Neural progenitor cell (in vitro differentiated cells): ENCODE measurements at regions not wholly inside any gene's neighbourhood (a gene's known extent, or its start where the extent isn't known, plus 50 kb on each side); places are given as distances from the start of the nearest gene placed in this dataset.

Experiments
- DNase-seq: peaks from one replicate; pipeline ENCODE4 v3.0.0-alpha.2; 2016; ENCODE audit warnings: low spot score
- H2AFZ ChIP-seq: fragments of 200-600 bp; sonication (generic); replicated peaks from 2 replicates; pipeline ENCODE4 v1.6.1; 2016; ENCODE audit warnings: antibody characterized with exemption
- H3F3A ChIP-seq: fragments of 200-600 bp; sonication (generic); 2 replicates; pipeline ENCODE4 v1.6.1; 2016; ENCODE audit warnings: antibody characterized with exemption, low read depth
- H3K27ac ChIP-seq: fragments of 200-600 bp; sonication (generic); 2 replicates; pipeline ENCODE4 v1.5.1; 2016; ENCODE audit warnings: mild to moderate bottlenecking
- H3K27me3 ChIP-seq: fragments of 200-600 bp; sonication (generic); 2 replicates; pipeline ENCODE4 v1.6.1; 2016; ENCODE audit warnings: mild to moderate bottlenecking, moderate library complexity
- H3K36me3 ChIP-seq: fragments of 200-600 bp; sonication (generic); 2 replicates; pipeline ENCODE4 v1.5.1; 2016
- H3K4me1 ChIP-seq: fragments of 200-600 bp; sonication (generic); 2 replicates; pipeline ENCODE4 v1.6.1; 2016; ENCODE audit warnings: mixed run types
- H3K4me2 ChIP-seq: fragments of 200-600 bp; sonication (generic); 2 replicates; pipeline ENCODE4 v1.6.1; 2016
- H3K4me3 ChIP-seq: fragments of 200-600 bp; sonication (generic); 2 replicates; pipeline ENCODE4 v1.5.1; 2016
- H3K79me2 ChIP-seq: fragments of 200-600 bp; sonication (generic); 2 replicates; pipeline ENCODE4 v1.6.1; 2016; ENCODE audit warnings: low read depth
- H3K9ac ChIP-seq: fragments of 200-600 bp; sonication (generic); 2 replicates; pipeline ENCODE4 v1.6.1; 2016
- H3K9me3 ChIP-seq: fragments of 200-600 bp; sonication (generic); 2 replicates; pipeline ENCODE4 v1.5.1; 2016; ENCODE audit warnings: low read depth
- H4K20me1 ChIP-seq: fragments of 200-600 bp; sonication (generic); 2 replicates; pipeline ENCODE4 v1.6.1; 2016; ENCODE audit warnings: low read depth
- H3K27ac Mint-ChIP-seq: 3 replicates; pipeline ENCODE4 v1.8.0; 2021; ENCODE audit warnings: mixed read lengths
- H3K27me3 Mint-ChIP-seq: 2 replicates; pipeline ENCODE4 v1.8.0; 2022; ENCODE audit warnings: low read depth, mild to moderate bottlenecking, inconsistent platforms, moderate library complexity, mixed read lengths; ENCODE audit not compliant: insufficient read depth
- H3K36me3 Mint-ChIP-seq: 3 replicates; pipeline ENCODE4 v1.8.0; 2021; ENCODE audit warnings: mixed read lengths
- H3K4me1 Mint-ChIP-seq: 3 replicates; pipeline ENCODE4 v1.8.0; 2021; ENCODE audit warnings: mixed read lengths
- H3K4me3 Mint-ChIP-seq: 3 replicates; pipeline ENCODE4 v1.8.0; 2021; ENCODE audit warnings: mild to moderate bottlenecking, moderate library complexity, mixed read lengths
- H3K9me3 Mint-ChIP-seq: 3 replicates; pipeline ENCODE4 v1.8.0; 2020; ENCODE audit warnings: mixed read lengths
- CTCF ChIP-seq: fragments of 200-600 bp; sonication (generic); IDR thresholded peaks from 2 replicates; pipeline ENCODE4 v1.5.1; 2017; ENCODE audit warnings: antibody characterized with exemption, mild to moderate bottlenecking
- EZH2 ChIP-seq: fragments of 200-600 bp; sonication (generic); IDR thresholded peaks from 2 replicates; pipeline ENCODE4 v1.6.1; 2017; ENCODE audit warnings: antibody characterized with exemption, mild to moderate bottlenecking, moderate library complexity
- EZH2phosphoT487 ChIP-seq: fragments of 200-600 bp; sonication (generic); IDR thresholded peaks from 2 replicates; pipeline ENCODE4 v1.6.1; 2017; ENCODE audit warnings: antibody characterized with exemption

- Histone ChIP-seq H3K9ac (no peak overlapping the region), H3F3A (no peaks in the 10 kb centered on the region), H3K4me1 (no peaks in the 10 kb centered on the region), H3K79me2 (no peaks in the 10 kb centered on the region), H3K4me2 (no peak overlapping the region), H2AFZ (no peak overlapping the region), H3K27ac (no peak overlapping the region), H3K27me3 (no peaks in the 10 kb centered on the region), H3K9me3 (no peaks in the 10 kb centered on the region), H3K36me3 (no peaks in the 10 kb centered on the region), H3K4me3 (no peak overlapping the region), H4K20me1 (no peaks in the 10 kb centered on the region)
- no peak overlapping the region for H3K4me3 Mint-ChIP-seq
- no peak for DNase-seq
- TF ChIP-seq EZH2 = no peak
- no peak for TF ChIP-seq EZH2phosphoT487
- no peak for TF ChIP-seq CTCF
- peaks cover 8% of the 10 kb centered on the region for H3K4me1 Mint-ChIP-seq
- H3K36me3 Mint-ChIP-seq = no peaks in the 10 kb centered on the region
- no peak overlapping the region for H3K27ac Mint-ChIP-seq
- no peaks in the 10 kb centered on the region for H3K9me3 Mint-ChIP-seq
- H3K27me3 Mint-ChIP-seq = peaks cover 2% of the 10 kb centered on the region
These were observed 134.9 kb upstream of the TOP1 start for GRCh38 chr20:40893610-40894236.

- peaks cover 2% of the 10 kb centered on the region for H3K27me3 Mint-ChIP-seq
- no peak overlapping the region for H2AFZ ChIP-seq
These were observed 134.4 kb upstream of the TOP1 start for GRCh38 chr20:40894237-40894630.

DNA sequence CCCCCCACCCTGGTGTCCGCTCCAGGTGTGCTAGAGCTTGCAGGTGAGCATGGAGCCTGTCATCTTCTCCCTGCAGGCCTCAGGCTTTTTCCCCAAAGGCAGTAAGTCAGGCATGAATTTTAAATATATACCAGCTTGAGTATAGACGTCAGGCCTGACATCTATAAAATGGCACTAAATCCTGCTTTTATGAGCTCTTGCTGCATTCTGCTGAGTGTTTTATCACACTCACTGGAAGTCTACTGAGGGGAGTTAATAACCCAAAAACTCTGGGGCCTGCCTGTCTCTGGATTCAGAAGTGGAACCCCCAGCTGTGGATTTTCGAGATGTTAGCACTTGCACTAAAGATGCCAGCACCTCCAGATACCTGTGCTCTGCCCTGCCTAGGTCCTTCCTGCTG is 133.4 kb upstream of the TOP1 start:
- Mint-ChIP-seq H3K4me3 (no peak overlapping the region), H3K27ac (no peak overlapping the region), H3K4me1 (peaks cover 8% of the 10 kb centered on the region), H3K27me3 (peaks cover 3% of the 10 kb centered on the region), H3K36me3 (no peaks in the 10 kb centered on the region), H3K9me3 (no peaks in the 10 kb centered on the region)
- no peak for TF ChIP-seq EZH2phosphoT487
- TF ChIP-seq EZH2 = no peak
- TF ChIP-seq CTCF = no peak
- H3K27ac ChIP-seq = no peak overlapping the region
- H4K20me1 ChIP-seq = no peaks in the 10 kb centered on the region
- no peak for DNase-seq
- H3K36me3 ChIP-seq = no peaks in the 10 kb centered on the region
- H2AFZ ChIP-seq = no peak overlapping the region
- no peaks in the 10 kb centered on the region for H3K9me3 ChIP-seq
- no peak overlapping the region for H3K4me3 ChIP-seq
- no peak overlapping the region for H3K4me2 ChIP-seq
- H3K27me3 ChIP-seq = no peaks in the 10 kb centered on the region
- H3K4me1 ChIP-seq = peaks cover 8% of the 10 kb centered on the region
- no peaks in the 10 kb centered on the region for H3K79me2 ChIP-seq
- no peaks in the 10 kb centered on the region for H3F3A ChIP-seq
- no peak overlapping the region for H3K9ac ChIP-seq

More at GRCh38 chr20:40894237-40894630, 134.4 kb upstream of the TOP1 start:
- Mint-ChIP-seq H3K36me3 (no peaks in the 10 kb centered on the region), H3K4me3 (no peak overlapping the region), H3K9me3 (no peaks in the 10 kb centered on the region), H3K27ac (no peak overlapping the region), H3K4me1 (peaks cover 8% of the 10 kb centered on the region)
- H3K4me2 ChIP-seq = no peak overlapping the region
- H3K27me3 ChIP-seq = no peaks in the 10 kb centered on the region
- DNase-seq = no peak
- H3K9ac ChIP-seq = no peak overlapping the region
- no peaks in the 10 kb centered on the region for H3K9me3 ChIP-seq
- H3K27ac ChIP-seq = no peak overlapping the region
- no peak overlapping the region for H3K4me3 ChIP-seq
- peaks cover 2% of the 10 kb centered on the region for H3K4me1 ChIP-seq
- no peaks in the 10 kb centered on the region for H3K36me3 ChIP-seq
- H3F3A ChIP-seq = no peaks in the 10 kb centered on the region
- H3K79me2 ChIP-seq = no peaks in the 10 kb centered on the region
- H4K20me1 ChIP-seq = no peaks in the 10 kb centered on the region
- TF ChIP-seq EZH2phosphoT487 (no peak), CTCF (no peak), EZH2 (no peak)
